A549 (cell line): ENCODE measurements at regions not wholly inside any gene's neighbourhood (a gene's known extent, or its start where the extent isn't known, plus 50 kb on each side); places are given as distances from the start of the nearest gene placed in this dataset.

Source experiments
- ATAC-seq, 2 experiments: fragments of 200-7000 bp in 1 of 2; fragments of >200 bp in 1 of 2; cut with Nextera tagmentation in 1 of 2; cut with Tn5 transposase in 1 of 2; 3 replicates each; pipeline versions ENCODE4 v1.8.0 to v1.9.1; 2018 to 2020; ENCODE audit warnings: mild to moderate bottlenecking in 1 of 2, moderate library complexity in 1 of 2
- CTCF ChIA-PET: fragments of 300-600 bp; sonication (Branson Sonifier 250); formaldehyde crosslinking; extraction: SDS; loops from one replicate; lab custom pipeline; 2021; ENCODE audit warnings: antibody characterized with exemption, inconsistent platforms; lab: Yijun Ruan, JAX
- POLR2A ChIA-PET: fragments of 350-600 bp; formaldehyde crosslinking; extraction: SDS; loops from one replicate; lab custom pipeline; 2021; ENCODE audit warnings: antibody characterized with exemption, inconsistent platforms; lab: Yijun Ruan, JAX
- DNase-seq, 2 experiments: peaks; one replicate each; pipeline versions ENCODE4 v3.0.0 to v3.0.0-alpha.2; 2011 to 2016; ENCODE audit warnings: low read depth in 1 of 2, low spot score in 1 of 2
- FAIRE-seq: peaks from 2 replicates; lab custom pipeline; 2011; peaks lifted over from hg19 to GRCh38; lab: Jason Lieb, UNC
- H3K27ac ChIP-seq, 2 experiments: fragments of >200 bp; sonication (Bioruptor Twin); formaldehyde crosslinking; 3 replicates each; pipeline ENCODE4 v1.5.1; 2016 to 2017
- H3K4me1 ChIP-seq: fragments of >200 bp; sonication (Bioruptor Twin); formaldehyde crosslinking; 3 replicates; pipeline ENCODE4 v1.6.1; 2016
- H3K4me2 ChIP-seq: fragments of >200 bp; sonication (Bioruptor Twin); formaldehyde crosslinking; 3 replicates; pipeline ENCODE4 v1.6.1; 2016
- H3K4me3 ChIP-seq: fragments of >200 bp; sonication (Bioruptor Twin); formaldehyde crosslinking; 3 replicates; pipeline ENCODE4 v1.5.1; 2016
- H3K9me3 ChIP-seq: fragments of >200 bp; sonication (Bioruptor Twin); formaldehyde crosslinking; 3 replicates; pipeline ENCODE4 v1.6.1; 2016
- CBX8 ChIP-seq: fragments of 200-600 bp; sonication (generic); IDR thresholded peaks from 2 replicates; pipeline ENCODE4 v1.6.1; 2016
- CEBPB ChIP-seq, 2 experiments: fragments of >200 bp in 1 of 2; sonication (Bioruptor Twin) in 1 of 2; formaldehyde crosslinking in 1 of 2; IDR thresholded peaks; 2 replicates each; pipeline ENCODE4 v1.6.1; 2012 to 2016
- CHD2 ChIP-seq: fragments of 150-350 bp; IDR thresholded peaks from 2 replicates; pipeline ENCODE4 v1.6.1; 2014; ENCODE audit warnings: low read length; ENCODE audit not compliant: partially characterized antibody
- CTCF ChIP-seq: fragments of >200 bp; sonication (Bioruptor Twin); formaldehyde crosslinking; IDR thresholded peaks from 3 replicates; pipeline ENCODE4 v1.5.1; 2016
- E2F6 ChIP-seq: IDR thresholded peaks from 2 replicates; pipeline ENCODE4 v1.6.1; 2012; ENCODE audit warnings: low read depth, borderline replicate concordance
- GATA3 ChIP-seq: IDR thresholded peaks from 2 replicates; pipeline ENCODE4 v1.6.1; 2012; ENCODE audit warnings: borderline replicate concordance
- HEYL ChIP-seq: fragments of 250-450 bp; sonication (Bioruptor Pico); IDR thresholded peaks from 2 replicates; pipeline ENCODE4 v1.8.0; 2021; ENCODE audit warnings: mild to moderate bottlenecking, moderate library complexity
- HOXB13 ChIP-seq: fragments of 250-450 bp; sonication (Bioruptor Pico); IDR thresholded peaks from 2 replicates; pipeline ENCODE4 v1.5.0; 2020; ENCODE audit warnings: low read depth, mild to moderate bottlenecking, moderate library complexity
- JUN ChIP-seq, 2 experiments: fragments of >200 bp; sonication (Bioruptor Twin); formaldehyde crosslinking; IDR thresholded peaks; 2 replicates in 1 of 2; 3 replicates in 1 of 2; pipeline ENCODE4 v1.6.1; 2016 to 2017
- KDM5A ChIP-seq: fragments of 200-600 bp; sonication (generic); IDR thresholded peaks from 2 replicates; pipeline ENCODE4 v1.6.1; 2016; ENCODE audit warnings: antibody characterized with exemption, mild to moderate bottlenecking
- MAFK ChIP-seq: fragments of 450-650 bp; IDR thresholded peaks from 2 replicates; pipeline ENCODE4 v1.6.1; 2014; ENCODE audit not compliant: partially characterized antibody
- MAZ ChIP-seq: fragments of 150-350 bp; IDR thresholded peaks from 2 replicates; pipeline ENCODE4 v1.6.1; 2014; ENCODE audit warnings: antibody characterized with exemption, low read depth, low read length, borderline replicate concordance
- MYC ChIP-seq: IDR thresholded peaks from 2 replicates; pipeline ENCODE4 v1.6.1; 2012; ENCODE audit warnings: mild to moderate bottlenecking, inconsistent platforms, low read length, improper control_type of control experiment, borderline replicate concordance
- NR3C1 ChIP-seq: fragments of >200 bp; sonication (Bioruptor Twin); formaldehyde crosslinking; IDR thresholded peaks from 3 replicates; pipeline ENCODE4 v1.6.1; 2017
- POLR2A ChIP-seq: IDR thresholded peaks from 2 replicates; pipeline ENCODE4 v1.6.1; 2012; ENCODE audit warnings: mild to moderate bottlenecking, low read length
- RAD21 ChIP-seq, 2 experiments: fragments of >200 bp in 1 of 2; sonication (Bioruptor Twin) in 1 of 2; formaldehyde crosslinking in 1 of 2; IDR thresholded peaks in 1 of 2; conservative IDR thresholded peaks in 1 of 2; 2 replicates in 1 of 2; 3 replicates in 1 of 2; pipeline ENCODE4 v1.6.1; 2012 to 2018; ENCODE audit warnings: inconsistent platforms in 1 of 2
- RCOR1 ChIP-seq: fragments of 150-350 bp; IDR thresholded peaks from 2 replicates; pipeline ENCODE4 v1.6.1; 2014; ENCODE audit warnings: antibody characterized with exemption, low read length, low read depth
- TFCP2L1 ChIP-seq: fragments of 250-450 bp; sonication (Bioruptor Pico); IDR thresholded peaks from 2 replicates; pipeline ENCODE4 v1.5.0; 2021; ENCODE audit warnings: mild to moderate bottlenecking
- TP53 ChIP-seq: fragments of 250-450 bp; sonication (Bioruptor Pico); IDR thresholded peaks from 2 replicates; pipeline ENCODE4 v1.5.0; 2021; ENCODE audit warnings: mild to moderate bottlenecking, moderate library complexity
- USF2 ChIP-seq: fragments of 450-650 bp; IDR thresholded peaks from 2 replicates; pipeline ENCODE4 v1.6.1; 2014; ENCODE audit warnings: antibody characterized with exemption
- ZC3H11A ChIP-seq: fragments of 450-650 bp; IDR thresholded peaks from 2 replicates; pipeline ENCODE4 v1.6.1; 2014; ENCODE audit warnings: antibody characterized with exemption, mild to moderate bottlenecking
- ZFP36 ChIP-seq: fragments of 450-650 bp; IDR thresholded peaks from 2 replicates; pipeline ENCODE4 v1.6.1; 2014; ENCODE audit warnings: borderline replicate concordance; ENCODE audit not compliant: partially characterized antibody
- WGBS: methylation state at CpG from one replicate; pipeline ENCODE4 v1.1.6; 2017; ENCODE audit errors: missing lambda C conversion rate; 5-methylcytosine and 5-hydroxymethylcytosine counted together
- TF ChIP-seq, protein P1 (sequence below): fragments of 250-450 bp; sonication (Bioruptor Pico); IDR thresholded peaks from 2 replicates; pipeline ENCODE4 v1.5.0; 2020; ENCODE audit warnings: low read depth, mild to moderate bottlenecking, moderate library complexity

GRCh38 chr6:159439651-159440050, 253.4 kb downstream of the SOD2 start:
- ChIA-PET CTCF (interaction anchor here (1.0 kb wide), 1 partner anchor 187 kb away, joined by 3 read pairs; no protein-coding TSS in a partner anchor), POLR2A (no interaction called here)
- DNase-seq (no peak), FAIRE-seq (no peak), ATAC-seq (no peak)
- H3K27ac ChIP-seq: no peak overlapping the region
- WGBS: 0% methylated on average over 1 of the region's 1 CpG
- TF ChIP-seq, protein P1, sequence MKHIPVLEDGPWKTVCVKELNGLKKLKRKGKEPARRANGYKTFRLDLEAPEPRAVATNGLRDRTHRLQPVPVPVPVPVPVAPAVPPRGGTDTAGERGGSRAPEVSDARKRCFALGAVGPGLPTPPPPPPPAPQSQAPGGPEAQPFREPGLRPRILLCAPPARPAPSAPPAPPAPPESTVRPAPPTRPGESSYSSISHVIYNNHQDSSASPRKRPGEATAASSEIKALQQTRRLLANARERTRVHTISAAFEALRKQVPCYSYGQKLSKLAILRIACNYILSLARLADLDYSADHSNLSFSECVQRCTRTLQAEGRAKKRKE (CRISPR knock-in tag): no peak
- H3K4me3 ChIP-seq: no peak overlapping the region
- H3K9me3 ChIP-seq: 0 out of 3 replicates have a peak, but pooled peaks cover 1% of the 10 kb centered on the region
- H3K4me1 ChIP-seq: no peaks in the 10 kb centered on the region
- no peak overlapping the region for H3K4me2 ChIP-seq

DNA sequence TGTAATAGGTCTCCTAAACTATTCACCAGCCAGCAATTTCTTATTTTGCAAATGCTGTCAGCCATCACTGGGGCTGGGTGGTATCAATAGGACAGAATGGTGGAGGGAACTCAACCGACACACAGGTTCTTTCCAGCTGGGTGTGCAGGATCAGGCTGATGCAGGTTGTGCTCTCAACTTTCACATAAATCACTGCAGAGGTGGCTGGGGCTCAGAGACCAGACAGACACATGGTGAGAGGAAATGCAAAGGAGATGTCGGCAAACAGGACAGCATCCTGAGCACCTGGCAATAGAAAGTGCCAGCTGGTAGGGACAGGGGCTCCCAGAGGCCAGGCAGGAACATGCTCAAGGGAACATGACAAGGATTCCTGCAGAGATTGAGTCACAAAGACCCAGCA, 254.9 kb downstream of the SOD2 start:
- H3K4me2 ChIP-seq: no peak overlapping the region
- H3K4me3 ChIP-seq: no peak overlapping the region
- TF ChIP-seq HEYL (no peak), MAFK (no peak), KDM5A (no peak), TP53 (CRISPR knock-in tag) (no peak), GATA3 (no peak), CEBPB (IDR thresholded peaks at IDR 0.05) (no peak), E2F6 (no peak), MYC (no peak), RAD21 (conservative IDR thresholded peaks at IDR 0.05 in 1 of 2, IDR thresholded peaks at IDR 0.05 in 1 of 2) (no peak), POLR2A (no peak)
- peaks cover 16% of the 10 kb centered on the region; the same call in 2 of the 3 replicates for H3K9me3 ChIP-seq
- 0% methylated on average over 2 of the region's 2 CpGs for whole genome bisulfite sequencing
- DNase-seq (no peak), FAIRE-seq (no peak), ATAC-seq (no peak)
- no peaks in the 10 kb centered on the region for H3K4me1 ChIP-seq
- CTCF ChIA-PET: no interaction called here
- H3K27ac ChIP-seq: no peak overlapping the region
- POLR2A ChIA-PET: no interaction called here

GRCh38 chr6:159436581-159436980, 256.5 kb downstream of the SOD2 start:
- FAIRE-seq: no peak
- POLR2A ChIA-PET: no interaction called here

More at GRCh38 chr6:159436581-159436980, 256.5 kb downstream of the SOD2 start:
- WGBS: 49% methylated on average over 6 of the region's 6 CpGs
- no peak for ATAC-seq
- CTCF ChIA-PET: no interaction called here
- no peaks in the 10 kb centered on the region for H3K4me1 ChIP-seq
- no peak overlapping the region for H3K27ac ChIP-seq
- no peak for TF ChIP-seq ZFP36
- no peak for TF ChIP-seq RCOR1
- TF ChIP-seq MAZ: no peak
- TF ChIP-seq HOXB13: no peak
- TF ChIP-seq JUN (IDR thresholded peaks at IDR 0.05): no peak
- no peak for TF ChIP-seq TFCP2L1
- TF ChIP-seq CTCF: no peak
- no peak for TF ChIP-seq USF2
- no peak for TF ChIP-seq CHD2
- TF ChIP-seq CBX8: no peak
- no peak for TF ChIP-seq HEYL
- TF ChIP-seq ZC3H11A: no peak
- no peak for TF ChIP-seq NR3C1
- no peak for DNase-seq
- peaks cover 17% of the 10 kb centered on the region; the same call in 2 of the 3 replicates for H3K9me3 ChIP-seq
- no peak overlapping the region for H3K4me2 ChIP-seq
- H3K4me3 ChIP-seq: no peak overlapping the region
